WTC11 (cell line): ENCODE measurements at regions not wholly inside any gene's neighbourhood (a gene's known extent, or its start where the extent isn't known, plus 50 kb on each side); places are given as distances from the start of the nearest gene placed in this dataset.

ENCODE experiments used
- ATAC-seq: fragments of 200-7000 bp; cut with Tn5 transposase; 2 replicates; pipeline ENCODE4 v1.10.0; 2021; ENCODE audit warnings: mild to moderate bottlenecking, moderate library complexity
- CTCF ChIA-PET: fragments of 300-600 bp; sonication (Branson Sonifier 250); formaldehyde crosslinking; loops from one replicate; lab custom pipeline; 2021; ENCODE audit warnings: antibody characterized with exemption; lab: Charles Lee
- POLR2A ChIA-PET: fragments of 350-600 bp; sonication (Branson Sonifier 250); formaldehyde crosslinking; loops from one replicate; lab custom pipeline; 2021; ENCODE audit warnings: antibody characterized with exemption; lab: Charles Lee
- DNase-seq: peaks from one replicate; pipeline ENCODE4 v3.0.0; 2021; ENCODE audit warnings: low spot score
- H3K27ac Mint-ChIP-seq: 2 replicates; pipeline ENCODE4 v1.8.0; 2021; ENCODE audit warnings: mixed read lengths
- H3K27me3 Mint-ChIP-seq: 2 replicates; pipeline ENCODE4 v1.8.0; 2021; ENCODE audit warnings: low read depth, mild to moderate bottlenecking, moderate library complexity, mixed read lengths
- H3K36me3 Mint-ChIP-seq: 2 replicates; pipeline ENCODE4 v1.8.0; 2021; ENCODE audit warnings: mixed read lengths
- H3K4me1 Mint-ChIP-seq: 2 replicates; pipeline ENCODE4 v1.8.0; 2022; ENCODE audit warnings: mixed read lengths
- H3K4me3 Mint-ChIP-seq: 2 replicates; pipeline ENCODE4 v1.8.0; 2021; ENCODE audit warnings: mild to moderate bottlenecking, moderate library complexity, mixed read lengths
- H3K9me3 Mint-ChIP-seq: 2 replicates; pipeline ENCODE4 v1.8.0; 2021; ENCODE audit warnings: mixed read lengths
- AR ChIP-seq: fragments of 250-450 bp; sonication (Bioruptor Pico); IDR thresholded peaks from 2 replicates; pipeline ENCODE4 v1.9.0; 2021; ENCODE audit warnings: mild to moderate bottlenecking
- ATF2 ChIP-seq: sonication (generic); formaldehyde crosslinking; IDR thresholded peaks from 2 replicates; pipeline ENCODE4 v1.8.1; 2022; ENCODE audit warnings: low read depth, missing genetic modification reagents, borderline replicate concordance
- CDX4 ChIP-seq: fragments of 250-450 bp; sonication (Bioruptor Pico); IDR thresholded peaks from 2 replicates; pipeline ENCODE4 v1.9.0; 2021; ENCODE audit warnings: moderate library complexity, mild to moderate bottlenecking, inconsistent platforms, borderline replicate concordance
- E2F4 ChIP-seq: sonication (generic); formaldehyde crosslinking; IDR thresholded peaks from 2 replicates; pipeline ENCODE4 v1.8.1; 2022; ENCODE audit warnings: low read depth, mild to moderate bottlenecking, moderate library complexity, missing genetic modification reagents, borderline replicate concordance
- E2F5 ChIP-seq: sonication (generic); formaldehyde crosslinking; IDR thresholded peaks from 2 replicates; pipeline ENCODE4 v1.8.1; 2022; ENCODE audit warnings: mild to moderate bottlenecking, moderate library complexity, missing genetic modification reagents
- ERG ChIP-seq: fragments of 250-450 bp; sonication (Bioruptor Pico); IDR thresholded peaks from 2 replicates; pipeline ENCODE4 v1.8.0; 2021; ENCODE audit warnings: mild to moderate bottlenecking
- FOXJ3 ChIP-seq: sonication (generic); formaldehyde crosslinking; IDR thresholded peaks from 2 replicates; pipeline ENCODE4 v1.9.0; 2021; ENCODE audit warnings: missing genetic modification reagents, mild to moderate bottlenecking, borderline replicate concordance
- HMGXB4 ChIP-seq: sonication (generic); formaldehyde crosslinking; IDR thresholded peaks from 2 replicates; pipeline ENCODE4 v1.8.1; 2023; ENCODE audit warnings: mild to moderate bottlenecking, moderate library complexity, missing genetic modification reagents
- NR2C2 ChIP-seq: sonication (generic); formaldehyde crosslinking; IDR thresholded peaks from 2 replicates; pipeline ENCODE4 v1.8.0; 2022; ENCODE audit warnings: mild to moderate bottlenecking, missing genetic modification reagents
- OVOL2 ChIP-seq: fragments of 250-450 bp; sonication (Bioruptor Pico); IDR thresholded peaks from 2 replicates; pipeline ENCODE4 v1.9.0; 2021; ENCODE audit warnings: mild to moderate bottlenecking, borderline replicate concordance
- PRDM15 ChIP-seq: sonication (generic); formaldehyde crosslinking; IDR thresholded peaks from 2 replicates; pipeline ENCODE4 v1.8.0; 2022; ENCODE audit warnings: missing genetic modification reagents
- SMAD3 ChIP-seq: sonication (generic); formaldehyde crosslinking; IDR thresholded peaks from 2 replicates; pipeline ENCODE4 v1.8.0; 2022; ENCODE audit warnings: missing genetic modification reagents, mild to moderate bottlenecking, borderline replicate concordance
- SMAD4 ChIP-seq: sonication (generic); formaldehyde crosslinking; IDR thresholded peaks from 2 replicates; pipeline ENCODE4 v1.8.0; 2022; ENCODE audit warnings: mild to moderate bottlenecking, missing genetic modification reagents
- SP1 ChIP-seq: sonication (generic); formaldehyde crosslinking; conservative IDR thresholded peaks from 2 replicates; pipeline ENCODE4 v1.8.1; 2022; ENCODE audit warnings: missing genetic modification reagents
- TCF7 ChIP-seq: sonication (generic); formaldehyde crosslinking; IDR thresholded peaks from 2 replicates; pipeline ENCODE4 v1.8.0; 2022; ENCODE audit warnings: mild to moderate bottlenecking, low read depth, missing genetic modification reagents, moderate library complexity
- TEAD1 ChIP-seq: sonication (generic); formaldehyde crosslinking; IDR thresholded peaks from 2 replicates; pipeline ENCODE4 v1.8.0; 2022; ENCODE audit warnings: mild to moderate bottlenecking, missing genetic modification reagents
- USF2 ChIP-seq: sonication (generic); formaldehyde crosslinking; IDR thresholded peaks from 2 replicates; pipeline ENCODE4 v1.8.1; 2023; ENCODE audit warnings: mild to moderate bottlenecking, missing genetic modification reagents, moderate library complexity

GRCh38 chr4:22301253-22301652, 214.6 kb downstream of the ADGRA3 start:
- H3K9me3 Mint-ChIP-seq = peaks cover 45% of the 10 kb centered on the region
- peaks cover 26% of the 10 kb centered on the region for H3K36me3 Mint-ChIP-seq
- DNase-seq (no peak), ATAC-seq (no peak)
- peaks cover 3% of the 10 kb centered on the region; the same call in 1 of the 2 replicates for H3K27me3 Mint-ChIP-seq
- ChIA-PET CTCF (interaction anchor here (1.2 kb wide), 1 partner anchor 63 kb away, joined by 4 read pairs; no protein-coding TSS in a partner anchor), POLR2A (interaction anchor here (0.7 kb wide), 1 partner anchor 1357 kb away, joined by 3 read pairs; no protein-coding TSS in a partner anchor)
- no peaks in the 10 kb centered on the region for H3K4me1 Mint-ChIP-seq
- H3K4me3 Mint-ChIP-seq = no peak overlapping the region
- H3K27ac Mint-ChIP-seq = no peak overlapping the region
- TF ChIP-seq OVOL2 (CRISPR knock-in tag) (no peak), E2F5 (no peak), PRDM15 (CRISPR knock-in tag) (no peak), SMAD4 (CRISPR knock-in tag) (no peak)

- CTCF ChIA-PET = no interaction called here
- no peak overlapping the region for H3K27ac Mint-ChIP-seq
- peaks cover 3% of the 10 kb centered on the region; the same call in 1 of the 2 replicates for H3K27me3 Mint-ChIP-seq
- POLR2A ChIA-PET = no interaction called here
- DNase-seq (no peak), ATAC-seq (no peak)
- H3K4me3 Mint-ChIP-seq = no peak overlapping the region
- H3K4me1 Mint-ChIP-seq = no peaks in the 10 kb centered on the region
- peaks cover 35% of the 10 kb centered on the region for H3K9me3 Mint-ChIP-seq
- H3K36me3 Mint-ChIP-seq = peaks cover 21% of the 10 kb centered on the region
- TF ChIP-seq NR2C2 (CRISPR knock-in tag) (no peak), ATF2 (CRISPR knock-in tag) (no peak), AR (CRISPR knock-in tag) (no peak), CDX4 (CRISPR knock-in tag) (no peak), HMGXB4 (no peak), TCF7 (CRISPR knock-in tag) (no peak), E2F4 (no peak), FOXJ3 (CRISPR knock-in tag) (no peak), ERG (CRISPR knock-in tag) (no peak), SP1 (CRISPR knock-in tag) (no peak), USF2 (CRISPR knock-in tag) (no peak), TEAD1 (CRISPR knock-in tag) (no peak), SMAD3 (CRISPR knock-in tag) (no peak)
Measured at GRCh38 chr4:22299678-22300077, 216.2 kb downstream of the ADGRA3 start.
